IPS-18c (cell line): ENCODE measurements at regions not wholly inside any gene's neighbourhood (a gene's known extent, or its start where the extent isn't known, plus 50 kb on each side); places are given as distances from the start of the nearest gene placed in this dataset.

Experiments
- H3K4me3 ChIP-seq: 2 replicates; pipeline ENCODE4 v1.7.0; 2013; ENCODE audit warnings: low read depth, mild to moderate bottlenecking, low read length, moderate library complexity; ENCODE audit not compliant: insufficient read depth
- H3K9me3 ChIP-seq: one replicate; pipeline ENCODE4 v1.6.1; 2013; ENCODE audit warnings: mild to moderate bottlenecking, low read length, moderate library complexity; ENCODE audit not compliant: control insufficient read depth, insufficient read depth

DNA sequence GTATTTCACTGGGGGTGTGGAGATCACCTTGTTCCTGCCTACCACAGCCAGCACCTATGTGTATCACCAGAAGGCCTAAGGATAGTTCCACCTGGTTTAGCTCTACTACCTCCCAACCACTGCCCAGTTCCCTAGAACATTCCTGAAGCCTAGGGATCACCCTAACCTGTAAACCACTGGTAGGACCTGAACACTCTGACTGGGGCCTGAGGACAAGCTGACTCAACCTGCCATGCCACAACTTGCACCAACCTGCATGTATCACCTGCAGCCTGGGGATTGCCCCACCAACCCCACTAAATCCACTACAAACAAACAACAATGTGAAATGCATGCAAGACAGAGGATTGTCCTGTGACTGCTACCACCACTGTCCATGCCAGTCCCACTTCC is 128.1 kb downstream of the KIF2B start:
- Histone ChIP-seq H3K4me3 (no peak overlapping the region), H3K9me3 (no peaks in the 10 kb centered on the region)

DNA sequence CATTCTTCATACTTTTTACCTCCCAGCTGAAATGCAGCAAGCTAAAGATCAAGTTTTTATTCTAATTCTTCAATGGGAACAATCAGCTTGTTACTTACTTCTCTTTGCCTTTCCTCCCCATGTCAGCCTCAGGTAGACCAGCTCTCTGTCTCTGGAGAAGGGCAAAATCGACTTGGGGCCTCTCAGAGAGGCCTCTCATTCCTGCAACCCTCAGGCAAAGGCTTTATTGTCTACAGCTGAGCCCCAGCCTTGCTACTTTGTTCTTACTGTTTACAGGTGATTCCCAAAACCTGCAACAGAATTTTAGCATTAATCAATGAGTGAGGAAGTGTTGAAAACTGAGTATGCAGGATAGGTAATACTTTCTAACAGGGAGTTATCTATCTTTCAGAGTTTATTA is 148.6 kb downstream of the KIF2B start:
- Histone ChIP-seq H3K9me3 (no peaks in the 10 kb centered on the region), H3K4me3 (no peak overlapping the region)

DNA sequence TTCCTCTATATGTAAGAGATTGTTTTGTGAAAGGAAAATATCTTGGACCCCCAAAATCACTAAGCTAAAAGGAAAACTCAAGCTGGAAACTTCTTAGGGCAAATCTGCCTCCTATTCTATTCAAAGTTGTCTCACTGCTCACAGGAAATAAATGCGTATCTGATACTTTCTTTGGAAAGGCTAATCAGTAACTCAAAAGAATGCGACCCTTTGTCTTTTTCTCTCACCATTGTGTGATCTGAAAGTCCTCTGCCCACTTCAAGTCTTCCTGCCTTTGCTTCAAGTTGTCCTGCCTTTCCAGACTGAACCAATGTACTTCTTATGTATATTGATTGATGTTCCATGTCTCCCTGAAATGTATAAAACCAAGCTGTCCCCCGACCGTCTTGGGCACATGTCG is 157.3 kb downstream of the KIF2B start:
- Histone ChIP-seq H3K9me3 (peaks cover 3% of the 10 kb centered on the region), H3K4me3 (no peak overlapping the region)

GRCh38 chr17:53996131-53996530 is 173.4 kb downstream of the KIF2B start:
- Histone ChIP-seq H3K9me3 (no peaks in the 10 kb centered on the region), H3K4me3 (no peak overlapping the region)

GRCh38 chr17:53996890-53997289 is 174.2 kb downstream of the KIF2B start:
- no peak overlapping the region for H3K4me3 ChIP-seq
- H3K9me3 ChIP-seq = no peaks in the 10 kb centered on the region

DNA sequence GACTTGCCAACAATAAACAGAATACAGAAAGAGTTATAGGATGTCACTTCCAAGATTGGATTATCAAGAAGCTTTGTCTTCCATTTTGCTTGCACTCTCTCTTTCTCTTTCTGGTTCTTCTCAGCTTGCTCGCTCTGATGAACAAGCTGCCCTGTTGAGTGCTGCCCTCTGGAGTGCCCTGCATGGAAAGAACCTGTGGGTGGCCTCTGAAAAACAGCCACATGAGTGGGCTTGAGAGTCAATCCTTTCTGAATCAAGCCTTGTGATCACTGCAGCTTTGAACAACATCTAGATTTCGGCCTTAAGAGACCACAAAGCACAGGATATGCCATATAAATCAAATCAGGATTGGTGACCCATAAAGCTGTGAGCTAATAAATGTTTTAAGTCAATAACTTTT is 185.1 kb downstream of the KIF2B start:
- Histone ChIP-seq H3K9me3 (no peaks in the 10 kb centered on the region), H3K4me3 (no peak overlapping the region)

- Histone ChIP-seq H3K4me3 (no peak overlapping the region), H3K9me3 (no peaks in the 10 kb centered on the region)
Measured at GRCh38 chr17:54009502-54009901, 186.8 kb downstream of the KIF2B start.

DNA sequence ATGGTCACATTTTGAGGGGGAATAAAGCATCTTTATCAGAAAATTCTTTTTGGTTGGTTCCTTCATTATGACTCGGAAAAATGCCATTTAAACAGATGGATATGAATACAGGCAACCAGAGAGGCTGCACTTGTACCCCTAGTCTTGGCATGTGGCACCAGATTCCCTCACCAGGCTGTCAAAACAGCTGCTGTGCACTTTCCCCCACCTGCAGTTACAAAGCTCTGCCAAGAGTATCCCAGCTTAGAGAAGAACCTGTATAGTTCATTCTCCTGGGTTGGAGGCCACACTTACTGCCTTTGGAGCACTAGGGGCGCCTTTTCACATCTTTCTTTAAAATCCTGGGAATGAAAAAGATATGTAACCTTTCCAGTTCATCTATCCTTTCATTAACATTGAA is 190.3 kb downstream of the KIF2B start:
- no peaks in the 10 kb centered on the region for H3K9me3 ChIP-seq
- no peak overlapping the region for H3K4me3 ChIP-seq

DNA sequence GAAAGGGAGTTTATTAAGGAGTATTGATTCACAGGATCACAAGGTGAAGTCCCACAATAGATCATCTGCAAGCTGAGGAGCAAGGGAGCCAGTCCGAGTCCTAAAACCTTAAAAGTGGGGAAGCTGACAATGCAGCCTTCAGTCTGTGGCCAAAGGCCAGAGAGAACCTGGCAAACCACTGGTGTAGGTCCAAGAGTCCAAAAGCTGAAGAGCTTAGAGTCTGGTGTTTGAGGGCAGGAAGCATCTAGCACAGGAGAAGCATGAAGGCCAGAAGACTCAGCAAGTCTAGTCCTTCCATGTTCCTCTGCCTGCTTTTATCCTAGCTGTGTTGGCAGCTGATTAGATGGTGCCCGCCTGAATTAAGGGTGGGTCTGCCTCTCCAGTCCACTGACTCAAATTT is 193.0 kb downstream of the KIF2B start:
- H3K4me3 ChIP-seq = no peak overlapping the region
- H3K9me3 ChIP-seq = no peaks in the 10 kb centered on the region

DNA sequence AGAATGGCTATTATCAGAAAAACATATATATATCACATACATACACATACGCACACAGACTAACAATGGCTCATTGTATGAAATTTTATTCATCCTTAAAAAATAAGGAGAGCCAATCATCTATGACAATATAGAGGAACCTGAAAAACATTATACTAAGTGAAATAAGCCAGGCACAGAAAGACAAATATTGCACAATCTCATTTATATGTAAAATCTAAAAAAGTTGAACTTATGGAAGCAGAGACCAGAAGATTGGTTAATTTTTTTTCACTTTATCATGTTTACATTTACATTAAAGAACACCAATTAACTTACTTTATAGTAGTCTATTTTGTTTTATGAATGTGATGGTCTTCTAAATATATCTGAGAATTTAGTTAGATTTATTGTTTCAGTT is 198.7 kb downstream of the KIF2B start:
- no peak overlapping the region for H3K4me3 ChIP-seq
- H3K9me3 ChIP-seq = no peaks in the 10 kb centered on the region

DNA sequence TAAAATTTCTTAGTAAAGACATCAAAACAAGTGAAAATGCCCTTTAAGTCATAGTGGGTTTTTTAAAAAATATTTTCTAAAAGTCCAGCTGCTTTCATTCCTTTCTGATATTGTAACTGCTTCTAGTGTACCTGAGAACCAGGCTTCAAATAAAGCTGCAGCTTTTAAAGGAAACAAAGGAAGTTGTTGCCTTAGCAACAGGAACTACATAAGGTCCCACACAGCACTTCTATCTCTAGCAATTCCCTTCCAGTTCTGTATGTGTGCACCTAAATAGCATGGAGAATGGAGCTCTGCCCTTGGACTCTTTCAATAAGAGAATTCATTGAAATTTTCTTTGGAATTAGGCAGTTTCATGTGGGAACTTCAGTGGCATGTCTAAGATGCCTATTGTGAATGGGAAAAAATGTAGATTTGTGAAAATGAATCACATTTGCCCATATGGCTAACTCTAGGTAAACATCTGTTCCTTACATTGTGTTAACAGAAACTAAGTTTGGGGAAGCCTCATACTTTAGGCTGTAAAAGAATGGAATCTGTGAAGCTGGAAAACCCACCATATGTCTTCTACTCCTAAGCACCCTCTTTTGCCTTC is 206.4 kb downstream of the KIF2B start:
- Histone ChIP-seq H3K9me3 (no peaks in the 10 kb centered on the region), H3K4me3 (no peak overlapping the region)

GRCh38 chr17:54029986-54030385 is 207.3 kb downstream of the KIF2B start:
- Histone ChIP-seq H3K9me3 (no peaks in the 10 kb centered on the region), H3K4me3 (no peak overlapping the region)

DNA sequence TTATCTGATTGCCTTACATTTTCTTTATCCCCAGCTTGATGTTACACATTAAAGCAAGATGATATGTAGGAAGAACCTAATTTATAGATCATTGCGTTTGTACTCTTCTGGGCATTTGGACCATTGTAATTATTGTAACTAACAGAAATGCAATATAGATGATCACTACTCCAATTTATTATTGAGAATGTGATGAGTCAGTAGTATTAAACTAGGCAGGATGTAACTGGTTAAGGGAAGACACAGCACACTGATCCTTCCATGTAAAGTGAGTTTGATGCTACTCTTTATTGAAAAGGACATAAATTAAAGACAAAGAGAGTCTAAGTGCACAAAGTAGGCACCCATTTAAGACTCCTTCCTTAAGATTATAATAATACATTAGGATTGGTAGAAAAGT is 223.8 kb downstream of the KIF2B start:
- Histone ChIP-seq H3K9me3 (peaks cover 13% of the 10 kb centered on the region), H3K4me3 (no peak overlapping the region)

DNA sequence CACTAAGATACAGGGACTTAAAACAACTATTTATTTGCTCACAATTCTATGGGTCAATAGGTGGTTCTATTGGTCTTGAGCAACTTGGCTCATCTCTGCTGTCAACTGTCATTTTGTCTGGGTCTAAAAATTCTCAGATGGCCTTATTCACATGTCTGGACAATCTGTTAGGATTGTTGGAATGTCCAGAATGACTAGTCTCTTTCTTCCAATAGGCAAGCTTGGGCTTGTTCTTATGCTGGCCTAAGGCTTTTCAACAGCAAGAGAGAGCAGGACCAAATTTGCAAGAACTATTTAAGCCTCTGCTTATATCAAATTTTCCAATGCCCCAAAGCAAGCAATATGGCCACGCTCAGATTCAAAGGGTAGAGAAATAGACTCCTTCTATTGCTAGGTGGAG is 240.9 kb downstream of the KIF2B start:
- no peak overlapping the region for H3K4me3 ChIP-seq
- no peaks in the 10 kb centered on the region for H3K9me3 ChIP-seq

DNA sequence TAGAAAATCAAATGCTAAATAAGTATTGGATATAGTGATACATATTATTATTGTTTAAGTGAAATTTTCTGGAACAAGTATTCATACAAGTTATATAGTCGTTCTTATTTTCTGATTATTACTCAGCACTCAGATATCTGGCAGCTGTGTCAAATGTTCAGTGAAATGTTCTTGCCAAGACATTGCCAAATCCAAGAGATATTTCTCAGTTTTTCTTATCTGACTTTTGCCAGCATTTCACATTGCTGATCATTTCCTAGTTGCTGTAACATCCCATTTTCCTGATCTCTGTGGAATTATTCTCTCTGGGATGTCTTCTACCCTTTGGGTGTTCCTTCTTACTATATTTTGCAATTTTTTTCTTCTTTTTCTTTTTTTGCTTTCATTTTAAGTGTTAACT is 262.3 kb downstream of the KIF2B start:
- Histone ChIP-seq H3K4me3 (no peak overlapping the region), H3K9me3 (no peaks in the 10 kb centered on the region)

DNA sequence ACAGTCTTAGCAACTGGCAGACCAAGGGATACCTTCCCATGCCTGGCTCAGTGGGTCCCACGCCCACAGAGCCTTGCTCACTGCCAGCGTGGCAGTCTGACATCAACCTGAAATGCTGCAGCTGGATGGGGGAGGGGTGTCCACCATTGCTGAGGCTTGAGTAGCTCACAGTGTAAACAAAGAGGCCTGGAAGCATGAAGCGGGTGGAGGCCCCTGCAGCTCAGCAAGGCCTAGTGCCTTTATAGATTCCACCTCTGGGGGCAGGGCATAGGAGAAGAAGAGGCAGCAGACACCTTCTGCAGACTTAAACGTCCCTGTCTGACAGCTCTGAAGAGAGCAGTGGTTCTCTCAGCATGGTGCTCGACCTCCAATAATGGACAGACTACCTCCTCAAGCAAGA is 263.2 kb downstream of the KIF2B start:
- Histone ChIP-seq H3K9me3 (no peaks in the 10 kb centered on the region), H3K4me3 (no peak overlapping the region)

- no peak overlapping the region for H3K4me3 ChIP-seq
Measured at GRCh38 chr17:54096216-54096615, 273.5 kb downstream of the KIF2B start.

GRCh38 chr17:54099221-54099620 is 276.5 kb downstream of the KIF2B start:
- no peak overlapping the region for H3K4me3 ChIP-seq
- peaks cover 3% of the 10 kb centered on the region for H3K9me3 ChIP-seq

More at GRCh38 chr17:54096216-54096615, 273.5 kb downstream of the KIF2B start:
- H3K9me3 ChIP-seq = no peaks in the 10 kb centered on the region

GRCh38 chr17:54102246-54102645 is 279.5 kb downstream of the KIF2B start:
- Histone ChIP-seq H3K4me3 (no peak overlapping the region), H3K9me3 (peaks cover 3% of the 10 kb centered on the region)
